HCT116 (cell line): ENCODE measurements at regions not wholly inside any gene's neighbourhood (a gene's known extent, or its start where the extent isn't known, plus 50 kb on each side); places are given as distances from the start of the nearest gene placed in this dataset.

Experiments
- ATAC-seq: fragments of 200-7000 bp; cut with Tn5 transposase; 2 replicates; pipeline ENCODE4 v1.9.1; 2020; ENCODE audit warnings: mild to moderate bottlenecking, moderate library complexity
- BruUV-seq: library from RNA; stranded (reverse); fragments of 400-500 nt; replicated peaks from 2 replicates; lab custom pipeline; 2021; lab: Mats Ljungman, UMichigan
- CTCF ChIA-PET: fragments of 300-600 bp; sonication (Branson Sonifier 250); formaldehyde crosslinking; loops from one replicate; lab custom pipeline; 2021; ENCODE audit warnings: antibody characterized with exemption; lab: Charles Lee
- POLR2A ChIA-PET: fragments of 300-600, 350-600 bp; sonication (Branson Sonifier 250); formaldehyde crosslinking; loops from one replicate; lab custom pipeline; 2021; ENCODE audit warnings: antibody characterized with exemption; lab: Charles Lee
- RAD21 ChIA-PET, 2 experiments: fragments of 300-600 bp; sonication (Branson Sonifier 250); formaldehyde crosslinking; loops; one replicate each; lab custom pipeline; 2023; ENCODE audit warnings: low total read pairs in 2 of 2; ENCODE audit not compliant: uncharacterized antibody in 2 of 2, unreplicated experiment in 2 of 2, low non-redundant PET in 1 of 2; lab: Charles Lee
- DNase-seq: peaks from one replicate; pipeline ENCODE4 v3.0.0-alpha.2; 2010; ENCODE audit warnings: low read depth, low spot score
- H2AFZ ChIP-seq: fragments of 200-600 bp; shearing (Covaris generic), sonication (generic); 2 replicates; pipeline ENCODE4 v1.6.1; 2017; ENCODE audit warnings: low read depth, mixed run types, mixed read lengths, antibody characterized with exemption, low read length; ENCODE audit not compliant: poor library complexity, severe bottlenecking
- H3K27ac ChIP-seq: 2 replicates; pipeline ENCODE4 v1.5.1; 2012; ENCODE audit warnings: low read depth, low read length
- H3K27me3 ChIP-seq: fragments of 200-600 bp; sonication (generic); 2 replicates; pipeline ENCODE4 v1.6.1; 2016; ENCODE audit warnings: mixed run types, low read length, mixed read lengths; ENCODE audit not compliant: insufficient read depth
- H3K36me3 ChIP-seq, 2 experiments: fragments of 200-500 bp in 1 of 2; fragments of 200-600 bp in 1 of 2; sonication (Bioruptor generic) in 1 of 2; sonication (generic) in 1 of 2; 2 replicates each; pipeline versions ENCODE4 v1.5.1 to v1.6.1; 2014 to 2016; ENCODE audit warnings: low read length in 2 of 2, inconsistent platforms in 1 of 2, mixed read lengths in 1 of 2, mixed run types in 1 of 2; ENCODE audit not compliant: insufficient read depth in 2 of 2, control insufficient read depth in 1 of 2
- H3K4me1 ChIP-seq, 2 experiments: fragments of 200-600 bp in 1 of 2; sonication (generic) in 1 of 2; 2 replicates each; pipeline versions ENCODE4 v1.5.1 to v1.6.1; 2012 to 2017; ENCODE audit warnings: low read length in 2 of 2, inconsistent platforms in 1 of 2, mild to moderate bottlenecking in 1 of 2, mixed read lengths in 1 of 2, mixed run types in 1 of 2, moderate library complexity in 1 of 2; ENCODE audit not compliant: insufficient read depth in 2 of 2, control insufficient read depth in 1 of 2
- H3K4me2 ChIP-seq: fragments of 200-600 bp; sonication (generic); 2 replicates; pipeline ENCODE4 v1.6.1; 2017; ENCODE audit warnings: mixed run types, low read length, mixed read lengths
- H3K4me3 ChIP-seq, 2 experiments: fragments of 200-600 bp in 1 of 2; sonication (generic) in 1 of 2; replicated peaks in 1 of 2; 2 replicates each; pipeline ENCODE4 v1.5.1; 2011 to 2016; ENCODE audit warnings: low read length in 2 of 2, control low read depth in 1 of 2, low read depth in 1 of 2, mild to moderate bottlenecking in 1 of 2, mixed read lengths in 1 of 2, mixed run types in 1 of 2
- H3K79me2 ChIP-seq: fragments of 200-600 bp; sonication (generic); 2 replicates; pipeline ENCODE4 v1.6.1; 2017; ENCODE audit warnings: mild to moderate bottlenecking, mixed run types, low read length, moderate library complexity, mixed read lengths; ENCODE audit not compliant: insufficient read depth
- H3K9ac ChIP-seq: fragments of 200-600 bp; sonication (generic); 2 replicates; pipeline ENCODE4 v1.6.1; 2016; ENCODE audit warnings: low read length, mixed read lengths
- H3K9me2 ChIP-seq: fragments of 200-600 bp; sonication (generic), shearing (Covaris generic); 2 replicates; pipeline ENCODE4 v1.6.1; 2017; ENCODE audit warnings: mixed run types, mild to moderate bottlenecking, moderate library complexity; ENCODE audit not compliant: insufficient read depth
- H3K9me3 ChIP-seq, 2 experiments: fragments of 200-500 bp in 1 of 2; fragments of 200-600 bp in 1 of 2; sonication (Bioruptor generic) in 1 of 2; sonication (generic) in 1 of 2; 2 replicates each; pipeline ENCODE4 v1.6.1; 2014 to 2017; ENCODE audit warnings: low read length in 2 of 2, mixed read lengths in 2 of 2, inconsistent platforms in 1 of 2, low read depth in 1 of 2, mild to moderate bottlenecking in 1 of 2, mixed run types in 1 of 2, moderate library complexity in 1 of 2; ENCODE audit not compliant: control insufficient read depth in 1 of 2, insufficient read depth in 1 of 2
- H4K20me1 ChIP-seq: fragments of 200-600 bp; sonication (generic), shearing (Covaris generic); 2 replicates; pipeline ENCODE4 v1.6.1; 2017; ENCODE audit warnings: mixed run types, mild to moderate bottlenecking, moderate library complexity; ENCODE audit not compliant: insufficient read depth
- ATF3 ChIP-seq: IDR thresholded peaks from 2 replicates; pipeline ENCODE4 v1.6.1; 2012
- EGR1 ChIP-seq: IDR thresholded peaks from 2 replicates; pipeline ENCODE4 v1.6.1; 2012; ENCODE audit warnings: low read depth
- EZH2 ChIP-seq: fragments of 200-600 bp; sonication (generic); IDR thresholded peaks from 2 replicates; pipeline ENCODE4 v1.6.1; 2017; ENCODE audit warnings: antibody characterized with exemption, mixed run types
- EZH2phosphoT487 ChIP-seq: fragments of 200-600 bp; IDR thresholded peaks from 2 replicates; pipeline ENCODE4 v1.6.1; 2018; ENCODE audit warnings: antibody characterized with exemption, borderline replicate concordance
- FOSL1 ChIP-seq: IDR thresholded peaks from 2 replicates; pipeline ENCODE4 v1.6.1; 2012; ENCODE audit warnings: low read depth
- JUND ChIP-seq: IDR thresholded peaks from 2 replicates; pipeline ENCODE4 v1.6.1; 2012
- POLR2A ChIP-seq: IDR thresholded peaks from 2 replicates; pipeline ENCODE4 v1.7.0; 2011; ENCODE audit warnings: borderline replicate concordance; ENCODE audit not compliant: insufficient read depth, insufficient read length; ENCODE audit errors: extremely low read depth
- POLR2AphosphoS5 ChIP-seq: IDR thresholded peaks from 2 replicates; pipeline ENCODE4 v1.6.1; 2011; ENCODE audit warnings: mild to moderate bottlenecking, low read depth, low read length, moderate library complexity
- RAD21 ChIP-seq: IDR thresholded peaks from 2 replicates; pipeline ENCODE4 v1.6.1; 2012; ENCODE audit warnings: low read depth, mild to moderate bottlenecking
- REST ChIP-seq: IDR thresholded peaks from 2 replicates; pipeline ENCODE4 v1.6.1; 2012; ENCODE audit warnings: low read depth
- SIN3A ChIP-seq: IDR thresholded peaks from 2 replicates; pipeline ENCODE4 v1.6.1; 2012; ENCODE audit warnings: low read depth
- SP1 ChIP-seq: IDR thresholded peaks from 2 replicates; pipeline ENCODE4 v1.6.1; 2012; ENCODE audit warnings: low read depth
- ZBTB33 ChIP-seq: IDR thresholded peaks from 2 replicates; pipeline ENCODE4 v1.6.1; 2011; ENCODE audit warnings: mild to moderate bottlenecking, low read length, moderate library complexity; ENCODE audit not compliant: insufficient replicate concordance; ENCODE audit errors: extremely low read depth
- ZFX ChIP-seq: fragments of 450-650 bp; IDR thresholded peaks from 2 replicates; pipeline ENCODE4 v1.6.1; 2017
- ZNF274 ChIP-seq: fragments of 200-500 bp; sonication (Bioruptor generic); IDR thresholded peaks from 2 replicates; pipeline ENCODE4 v1.6.1; 2014; ENCODE audit warnings: mild to moderate bottlenecking, low read depth, low read length, inconsistent platforms
- intact Hi-C: fragments of 100-400 bp; cut with micrococcal nuclease; formaldehyde crosslinking; loops from 2 replicates; pipeline ENCODE4 v1.10.0; 2022

GRCh38 chr3:191631496-191631895, 170.5 kb downstream of the PYDC2 start:
- CTCF ChIA-PET, result no interaction called here
- no peak for ATAC-seq
- H3K4me1 ChIP-seq, result no peaks in the 10 kb centered on the region

GRCh38 chr3:191634902-191635301, 173.9 kb downstream of the PYDC2 start:
- intact Hi-C loops, result no loop called here
- TF ChIP-seq ZFX (no peak), SIN3A (no peak), RAD21 (no peak), REST (no peak), SP1 (no peak), ZNF274 (no peak), EZH2phosphoT487 (no peak), POLR2AphosphoS5 (no peak), EZH2 (no peak), FOSL1 (no peak), ZBTB33 (no peak), JUND (no peak)
- no TSS peak for BruUV-seq
- Histone ChIP-seq H3K9ac (no peak overlapping the region), H2AFZ (no peak overlapping the region), H3K4me1 (no peaks in the 10 kb centered on the region), H3K4me2 (no peak overlapping the region), H3K27ac (no peak overlapping the region), H4K20me1 (no peaks in the 10 kb centered on the region), H3K36me3 (no peaks in the 10 kb centered on the region), H3K9me2 (0 out of 2 replicates have a peak, but pooled peaks cover 3% of the 10 kb centered on the region), H3K4me3 (no peak overlapping the region), H3K27me3 (no peaks in the 10 kb centered on the region), H3K9me3 (no peaks in the 10 kb centered on the region), H3K79me2 (no peaks in the 10 kb centered on the region)
- ChIA-PET RAD21 (no interaction called here), POLR2A (no interaction called here), CTCF (no interaction called here)
- ATAC-seq (no peak), DNase-seq (no peak)

More at GRCh38 chr3:191631496-191631895, 170.5 kb downstream of the PYDC2 start:
- TF ChIP-seq POLR2AphosphoS5 (no peak), POLR2A (no peak), ATF3 (no peak), EGR1 (no peak), ZNF274 (no peak)
- DNase-seq, result no peak
- Histone ChIP-seq H4K20me1 (no peaks in the 10 kb centered on the region), H3K9me2 (0 out of 2 replicates have a peak, but pooled peaks cover 3% of the 10 kb centered on the region), H3K9ac (no peak overlapping the region), H3K27ac (no peak overlapping the region), H3K27me3 (no peaks in the 10 kb centered on the region), H3K4me2 (no peak overlapping the region), H3K4me3 (no peak overlapping the region), H3K79me2 (no peaks in the 10 kb centered on the region), H3K36me3 (no peaks in the 10 kb centered on the region), H2AFZ (no peak overlapping the region), H3K9me3 (no peaks in the 10 kb centered on the region)
- RAD21 ChIA-PET, result no interaction called here
- intact Hi-C loops, result no loop called here
- POLR2A ChIA-PET, result no interaction called here
- no TSS peak for BruUV-seq
